NOMO-1 treated with DMSO at 0.1 percent for 48 hours (cell line): ENCODE measurements at regions not wholly inside any gene's neighbourhood (a gene's known extent, or its start where the extent isn't known, plus 50 kb on each side); places are given as distances from the start of the nearest gene placed in this dataset.
"Not testable (repeated sequence)": the region's sequence is repeated elsewhere in the genome, so short reads cannot be mapped to it uniquely, and the experiment has no call there.

ENCODE experiments used
- DNase-seq: peaks from one replicate; lab custom pipeline; 2025; ENCODE audit not compliant: unreplicated experiment; lab: John Stamatoyannopoulos, UW

DNA sequence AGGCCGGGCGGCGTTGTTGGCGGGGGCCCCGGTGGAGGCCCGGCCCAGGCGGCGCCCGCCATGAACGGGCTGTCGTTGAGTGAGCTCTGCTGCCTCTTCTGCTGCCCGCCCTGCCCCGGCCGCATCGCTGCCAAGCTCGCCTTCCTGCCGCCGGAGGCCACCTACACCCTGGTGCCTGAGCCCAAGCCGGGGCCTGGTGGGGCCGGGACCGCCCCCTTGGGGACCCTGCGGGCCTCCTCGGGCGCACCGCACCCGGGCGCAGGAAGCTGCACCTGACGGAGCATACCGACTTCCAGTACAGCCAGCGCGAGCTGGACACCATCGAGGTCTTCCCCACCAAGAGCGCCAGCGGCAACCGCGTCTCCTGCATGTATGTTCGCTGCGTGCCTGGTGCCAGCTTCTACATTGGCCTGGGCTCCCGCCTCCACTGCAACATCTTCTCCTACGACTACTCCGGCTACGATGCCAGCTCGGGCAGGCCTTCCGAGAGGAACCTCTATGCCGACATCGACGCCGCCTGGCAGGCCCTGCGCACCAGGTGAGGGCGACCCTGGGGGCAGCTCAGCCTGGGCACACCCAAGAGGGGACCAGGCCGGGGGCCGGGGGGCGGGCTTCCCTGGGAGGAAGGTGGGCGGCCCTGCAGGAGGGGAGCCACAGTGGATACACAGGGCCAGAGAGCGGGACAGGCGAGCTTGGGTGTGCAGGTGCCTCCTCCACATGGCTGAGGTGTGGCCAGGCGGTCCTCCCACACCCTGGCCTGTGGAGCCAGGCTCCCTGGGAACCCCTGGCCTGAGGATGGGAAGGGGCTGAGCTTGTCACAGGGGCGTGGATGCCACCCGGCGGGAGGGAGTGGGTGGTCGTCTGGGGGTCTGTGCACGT lies 201.6 kb downstream of the USP22 start:
- DNase-seq, result not testable (repeated sequence)

- DNase-seq, result peak; percentile 64
Observed at GRCh38 chr17:20842012-20842411, 200.8 kb downstream of the USP22 start.

DNA sequence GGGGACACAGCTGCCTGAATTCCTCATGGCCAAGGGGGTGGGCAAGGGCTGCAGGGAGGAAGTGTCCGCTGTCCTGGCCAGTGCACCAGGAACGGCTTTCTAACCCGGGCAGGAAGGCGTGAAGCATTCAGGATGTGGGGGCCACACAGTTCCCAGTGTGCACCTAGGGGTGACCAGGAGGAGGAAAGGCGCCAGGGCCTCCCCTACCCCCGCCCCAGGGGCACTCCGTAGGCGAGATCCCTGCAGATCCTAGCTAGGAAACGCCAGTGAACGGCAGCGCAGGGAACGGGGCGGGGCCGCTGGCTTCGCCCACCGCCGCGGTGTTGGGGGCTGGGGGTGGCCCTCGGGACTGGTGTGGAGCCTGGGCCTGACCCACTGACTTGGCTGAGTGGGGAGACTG lies 199.6 kb downstream of the USP22 start:
- DNase-seq, result not testable (repeated sequence)

GRCh38 chr17:20843799-20844553 lies 198.8 kb downstream of the USP22 start:
- DNase-seq, result peak; percentile 82

DNA sequence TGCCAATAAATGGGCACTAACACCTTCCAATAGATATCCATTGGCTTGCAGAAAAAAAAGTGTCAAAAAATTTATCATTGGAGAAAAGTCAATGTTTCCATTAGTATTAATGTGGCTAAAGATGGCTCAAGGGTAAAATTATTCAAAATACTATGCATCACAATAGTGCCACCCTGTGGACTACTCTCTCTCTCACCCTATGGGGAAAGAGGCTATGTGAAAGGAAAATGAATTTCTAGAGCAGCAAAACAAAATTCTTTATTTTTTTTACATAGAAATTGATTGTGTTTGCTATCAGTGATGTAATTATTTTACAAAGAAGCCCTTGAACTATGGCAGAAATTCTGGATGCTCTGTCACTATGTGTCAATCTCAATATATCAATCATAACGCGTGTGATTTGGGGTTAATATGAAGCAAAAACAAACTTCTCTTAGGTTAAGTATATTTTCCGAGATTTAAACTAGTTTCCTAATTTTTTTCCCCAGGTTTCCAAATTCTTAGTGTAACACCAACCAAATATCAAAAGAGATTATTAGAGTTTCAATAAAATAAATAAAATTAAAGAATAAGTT lies 193.9 kb downstream of the USP22 start:
- DNase-seq, result not testable (repeated sequence)

DNA sequence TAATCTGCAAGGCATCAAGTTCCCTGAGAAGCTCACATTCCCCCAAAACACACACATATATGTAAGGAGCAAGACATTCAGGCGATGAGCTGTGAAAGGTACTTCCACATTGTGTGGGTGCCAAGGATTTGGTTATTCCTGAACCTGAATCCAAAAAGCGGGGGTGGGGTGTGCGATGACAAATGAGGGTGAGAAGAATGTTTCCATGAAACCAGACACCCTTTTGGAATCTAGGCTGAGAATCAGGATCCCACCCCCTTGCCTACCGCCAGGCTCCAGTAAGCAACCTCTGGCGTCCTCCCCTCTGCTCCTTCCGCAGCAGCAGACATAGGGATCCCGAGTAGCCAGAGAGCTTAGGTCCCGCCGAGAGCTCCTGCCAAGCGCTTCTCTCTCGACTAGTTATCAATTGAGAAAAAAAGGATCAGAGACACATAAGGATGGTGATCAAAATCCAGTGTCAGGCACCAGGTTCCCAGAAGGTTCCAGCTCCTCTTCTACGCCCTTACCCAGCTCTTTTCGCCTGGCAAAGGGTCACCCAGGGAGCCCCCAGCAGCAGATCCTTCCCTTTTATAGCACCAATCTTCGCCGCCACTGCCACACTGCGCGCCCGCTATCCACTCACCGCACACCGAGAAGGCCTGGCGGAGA lies 191.1 kb downstream of the USP22 start:
- peak; percentile 52 for DNase-seq

GRCh38 chr17:20852239-20852989 lies 190.4 kb downstream of the USP22 start:
- DNase-seq, result peak; percentile 80

DNA sequence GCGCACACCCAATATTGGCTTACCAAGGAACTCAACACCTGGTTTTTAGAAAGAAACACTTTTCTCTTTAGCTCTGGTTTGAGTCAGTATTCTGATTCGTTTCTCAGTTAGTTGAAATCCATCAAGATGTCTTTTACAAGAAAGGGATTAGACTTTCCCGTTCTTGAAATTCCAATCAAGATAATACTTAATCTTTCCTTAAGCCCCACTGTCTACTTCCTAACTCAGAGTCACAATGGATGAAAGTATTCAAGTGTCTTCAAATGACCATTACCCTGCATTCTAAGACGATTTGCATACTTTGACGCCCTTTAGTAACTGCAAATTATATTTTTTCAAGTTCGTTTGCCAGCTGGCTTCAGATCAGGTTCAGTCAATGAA lies 189.8 kb downstream of the USP22 start:
- peak; percentile 51 for DNase-seq

- DNase-seq, result not testable (repeated sequence)
Observed at GRCh38 chr17:20855910-20856470, 186.8 kb downstream of the USP22 start.

DNA sequence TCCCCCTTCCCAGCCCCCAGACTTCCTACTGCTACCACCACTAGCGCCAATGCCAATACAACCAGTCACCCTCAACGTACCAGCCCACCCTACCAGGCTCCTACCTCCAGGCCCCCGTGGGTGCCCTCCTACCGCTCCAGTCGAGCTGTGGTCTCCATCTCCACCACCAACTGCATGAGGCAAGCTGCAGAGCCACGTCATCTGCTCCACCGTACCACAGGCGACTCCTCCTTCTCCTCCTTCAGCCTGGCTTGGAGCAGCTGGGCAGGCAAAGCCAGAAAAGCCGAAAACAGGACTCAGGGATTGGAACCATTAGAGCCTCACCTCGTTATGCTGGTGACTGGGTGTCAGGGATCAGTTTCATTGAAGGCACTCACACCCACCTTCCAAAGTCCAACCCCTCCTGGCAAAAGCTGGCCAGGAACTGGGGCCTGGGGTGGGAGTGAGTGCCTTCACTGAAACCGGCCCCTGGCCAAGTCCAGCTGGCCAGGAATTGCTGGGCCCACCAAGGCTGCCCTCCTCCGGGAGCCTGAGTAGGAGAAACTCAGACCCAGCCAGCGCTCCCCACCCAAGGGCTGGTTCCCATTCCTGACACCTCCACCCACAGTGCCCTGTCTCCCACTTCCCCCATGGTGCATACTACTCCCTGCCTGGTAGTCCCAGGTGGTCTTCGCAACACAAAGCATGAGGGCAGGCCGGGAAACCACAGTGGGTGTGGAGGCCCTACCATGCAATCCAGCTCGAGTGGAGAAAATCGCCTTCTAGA lies 176.2 kb downstream of the USP22 start:
- not testable (repeated sequence) for DNase-seq

GRCh38 chr17:20867436-20867937 lies 175.3 kb downstream of the USP22 start:
- not testable (repeated sequence) for DNase-seq

DNA sequence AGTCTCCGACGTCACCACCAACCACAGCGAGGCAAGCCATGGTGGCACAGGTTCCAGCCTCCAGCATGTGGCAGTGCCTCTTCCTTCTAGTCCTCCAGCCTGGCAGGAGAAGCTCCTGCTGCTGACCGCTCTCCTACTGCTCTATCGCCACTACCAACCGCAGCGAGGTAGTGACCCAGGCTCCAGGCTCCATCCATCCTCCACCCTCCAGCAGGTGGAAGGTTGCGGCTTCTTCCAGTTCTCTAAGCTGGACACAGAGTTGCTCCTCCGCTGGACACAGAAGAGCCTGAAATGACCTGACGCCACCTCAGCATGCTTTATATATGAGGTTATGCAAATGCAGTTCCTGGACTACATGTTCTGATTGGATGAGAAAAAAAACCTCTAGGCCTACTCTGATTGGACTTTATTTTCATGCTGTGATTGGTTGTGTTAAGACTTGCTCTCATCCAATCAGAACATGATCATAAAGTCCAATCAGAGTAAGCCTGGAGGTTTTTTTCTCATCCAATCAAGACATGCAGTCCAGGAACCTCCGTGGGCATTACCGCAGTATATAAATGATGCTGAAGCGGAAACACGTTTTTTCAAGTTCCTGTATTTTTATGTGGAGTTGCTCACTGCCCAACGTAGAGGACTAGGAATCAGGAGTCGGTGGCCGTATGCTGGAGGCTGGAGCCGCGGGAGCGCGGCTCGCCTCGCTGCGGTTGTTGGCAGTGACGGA lies 174.7 kb downstream of the USP22 start:
- not testable (repeated sequence) for DNase-seq

DNA sequence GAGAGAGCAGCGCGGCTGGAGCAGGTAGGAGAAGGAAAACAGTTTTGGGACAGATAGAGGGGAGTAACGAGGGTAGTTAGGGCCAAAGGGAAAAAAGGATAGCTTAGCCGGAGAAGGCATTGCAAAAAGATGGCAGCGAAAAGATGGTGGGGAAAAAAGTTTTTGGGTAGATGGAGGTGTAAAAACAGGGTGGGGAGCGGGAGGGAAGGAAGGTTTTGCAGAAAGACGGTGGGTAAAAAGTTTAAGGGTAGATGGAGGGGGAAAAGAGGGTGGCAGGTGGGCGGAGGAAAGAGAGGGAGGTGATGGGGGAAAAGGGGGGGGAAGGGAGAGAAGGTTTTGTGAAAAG lies 174.2 kb downstream of the USP22 start:
- not testable (repeated sequence) for DNase-seq

DNA sequence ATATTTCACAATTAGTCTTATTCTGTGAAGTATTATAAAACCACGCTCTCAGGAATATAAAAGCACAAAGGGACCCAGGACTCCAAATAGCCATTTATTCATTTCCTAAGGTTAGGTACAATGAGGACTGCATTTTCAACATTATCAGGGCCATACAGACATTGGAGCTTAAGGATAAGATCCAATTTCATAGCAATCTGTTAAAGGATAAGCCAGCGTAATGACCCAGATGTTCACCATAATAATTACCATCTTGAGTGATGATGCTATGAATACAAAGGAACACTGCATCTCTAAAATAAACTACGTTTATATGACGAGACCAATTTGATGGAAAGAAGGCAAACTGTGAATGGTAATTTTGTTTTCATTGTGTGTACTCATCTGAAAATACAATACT lies 169.6 kb downstream of the USP22 start:
- DNase-seq, result not testable (repeated sequence)

DNA sequence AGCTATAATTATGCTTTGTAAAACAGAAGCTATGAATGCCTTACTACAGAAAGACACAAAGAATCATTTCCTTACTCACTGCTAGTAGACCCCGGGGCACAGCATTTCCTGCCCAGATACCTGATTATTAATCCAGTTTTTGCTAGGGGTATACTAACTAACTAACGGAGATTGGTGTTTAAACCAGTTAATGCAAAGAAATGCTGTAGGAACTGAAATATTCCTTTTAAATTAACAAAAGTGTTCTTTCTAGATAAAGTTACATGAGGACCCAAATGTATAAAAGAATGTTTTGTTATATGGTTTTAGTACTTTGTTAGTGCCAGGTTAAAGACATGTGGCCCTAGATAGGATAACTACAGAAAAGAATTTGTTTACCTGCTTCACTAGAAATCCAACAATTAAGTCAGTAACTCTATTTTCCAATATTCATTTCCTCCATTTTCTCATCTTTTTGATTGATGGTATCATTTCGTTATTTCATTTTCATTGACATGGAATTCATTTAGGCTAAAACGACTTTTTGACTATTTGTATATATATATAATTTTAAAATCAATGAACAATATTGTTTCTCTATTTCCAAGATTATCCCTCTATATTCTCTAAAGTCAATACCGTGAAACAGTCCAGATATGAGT lies 169.0 kb downstream of the USP22 start:
- DNase-seq, result not testable (repeated sequence)

DNA sequence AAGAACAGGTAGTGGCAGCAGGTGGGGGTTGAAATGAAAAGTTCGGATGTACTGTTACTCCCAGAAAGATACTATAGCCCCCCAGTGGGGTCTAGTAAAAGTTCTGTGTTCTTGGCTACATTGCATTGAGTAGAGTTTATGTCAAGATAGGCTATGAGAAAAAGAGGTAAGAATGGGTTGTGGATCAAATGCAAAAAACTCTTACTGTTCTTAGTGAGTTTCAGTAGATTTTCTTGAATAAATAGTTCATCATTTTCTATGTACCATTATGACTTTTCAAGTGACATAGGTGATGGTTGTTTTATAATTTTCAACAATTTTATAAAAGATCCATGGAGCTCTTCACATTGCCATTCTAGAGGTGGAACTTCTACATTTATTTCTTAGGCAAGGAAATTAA lies 165.4 kb downstream of the USP22 start:
- DNase-seq, result not testable (repeated sequence)

- DNase-seq, result no peak
Observed at GRCh38 chr17:20890338-20890737, 152.5 kb downstream of the USP22 start.

GRCh38 chr17:20895426-20895825 lies 147.4 kb downstream of the USP22 start:
- not testable (repeated sequence) for DNase-seq
